HepG2 (cell line): ENCODE measurements at regions not wholly inside any gene's neighbourhood (a gene's known extent, or its start where the extent isn't known, plus 50 kb on each side); places are given as distances from the start of the nearest gene placed in this dataset.

Experiments used
- ATAC-seq: fragments of 200-7000 bp; cut with Tn5 transposase; 3 replicates; pipeline ENCODE4 v1.9.1; 2020; ENCODE audit warnings: mild to moderate bottlenecking, moderate library complexity
- BruUV-seq: library from RNA; stranded (reverse); fragments of 400-500 nt; replicated peaks from 2 replicates; lab custom pipeline; 2021; lab: Mats Ljungman, UMichigan
- CTCF ChIA-PET: fragments of 300-600 bp; formaldehyde crosslinking; extraction: SDS; loops from one replicate; lab custom pipeline; 2021; ENCODE audit warnings: low total read pairs, inconsistent platforms, low intra/inter-chr PET ratio; lab: Yijun Ruan, JAX
- POLR2A ChIA-PET: fragments of 350-600 bp; sonication (Branson Sonifier 250); formaldehyde crosslinking; loops from one replicate; lab custom pipeline; 2020; ENCODE audit warnings: antibody characterized with exemption, inconsistent platforms; lab: Yijun Ruan, JAX
- DNase-seq: peaks from one replicate; pipeline ENCODE4 v3.0.0-alpha.2; 2015; ENCODE audit warnings: low spot score
- FAIRE-seq: peaks from 3 replicates; lab custom pipeline; 2011; peaks lifted over from hg19 to GRCh38; lab: Jason Lieb, UNC
- H2AFZ ChIP-seq: one replicate; pipeline ENCODE4 v1.6.1; 2011; ENCODE audit warnings: low read length, inconsistent platforms
- H3K27ac ChIP-seq: fragments of 300-600 bp; 3 replicates; pipeline ENCODE4 v1.8.0; 2011; ENCODE audit warnings: mixed run types, mild to moderate bottlenecking, mixed read lengths, low read length, inconsistent platforms; ENCODE audit not compliant: insufficient read depth; ENCODE audit errors: extremely low read length
- H3K27me3 ChIP-seq, 2 experiments: fragments of 200-600 bp in 1 of 2; 2 replicates in 1 of 2; 3 replicates in 1 of 2; pipeline versions ENCODE4 v1.6.0 to v1.8.0; 2011; ENCODE audit warnings: low read length in 2 of 2, mild to moderate bottlenecking in 2 of 2, moderate library complexity in 2 of 2, inconsistent platforms in 1 of 2; ENCODE audit not compliant: insufficient read depth in 2 of 2, control insufficient read depth in 1 of 2
- H3K36me3 ChIP-seq, 2 experiments: fragments of 200-600 bp in 1 of 2; replicated peaks in 1 of 2; 2 replicates in 1 of 2; 3 replicates in 1 of 2; pipeline versions ENCODE4 v1.5.1 to v1.8.0; 2011; ENCODE audit warnings: low read length in 2 of 2, inconsistent platforms in 1 of 2; ENCODE audit not compliant: insufficient read depth in 2 of 2, control insufficient read depth in 1 of 2
- H3K4me1 ChIP-seq: 2 replicates; pipeline ENCODE4 v1.5.1; 2012; ENCODE audit warnings: low read length, inconsistent platforms; ENCODE audit not compliant: insufficient read depth
- H3K4me2 ChIP-seq: 2 replicates; pipeline ENCODE4 v1.6.0; 2011; ENCODE audit warnings: low read depth, low read length, inconsistent platforms
- H3K4me3 ChIP-seq, 3 experiments: fragments of 200-600 bp in 1 of 3; sonication (generic), shearing (Covaris generic) in 1 of 3; replicated peaks in 1 of 3; 2 replicates each; pipeline ENCODE4 v1.5.1; 2011 to 2016; ENCODE audit warnings: low read length in 3 of 3, inconsistent platforms in 2 of 3, low read depth in 2 of 3, mild to moderate bottlenecking in 2 of 3, control low read depth in 1 of 3, mixed read lengths in 1 of 3; ENCODE audit not compliant: insufficient read depth in 1 of 3
- H3K79me2 ChIP-seq: one replicate; pipeline ENCODE4 v1.6.1; 2011; ENCODE audit warnings: low read length, inconsistent platforms; ENCODE audit not compliant: insufficient read depth
- H3K9ac ChIP-seq: 2 replicates; pipeline ENCODE4 v1.6.0; 2011; ENCODE audit warnings: mild to moderate bottlenecking, low read depth, low read length, inconsistent platforms; ENCODE audit not compliant: insufficient read depth
- H3K9me3 ChIP-seq: 2 replicates; pipeline ENCODE4 v1.5.1; 2012; ENCODE audit warnings: mild to moderate bottlenecking, low read length
- H4K20me1 ChIP-seq: 2 replicates; pipeline ENCODE4 v1.6.0; 2011; ENCODE audit warnings: inconsistent platforms, mild to moderate bottlenecking, low read length, moderate library complexity; ENCODE audit not compliant: insufficient read depth
- AHR ChIP-seq: IDR thresholded peaks from 2 replicates; pipeline ENCODE4 v1.6.1; 2018; ENCODE audit warnings: missing genetic modification reagents, missing compliant biosample characterization
- GATA4 ChIP-seq: sonication (generic); IDR thresholded peaks from 2 replicates; pipeline ENCODE4 v1.6.1; 2016; ENCODE audit warnings: antibody characterized with exemption, low read depth, borderline replicate concordance
- JDP2 ChIP-seq: sonication (generic); formaldehyde crosslinking; IDR thresholded peaks from 2 replicates; pipeline ENCODE4 v1.8.1; 2022; ENCODE audit warnings: missing genetic modification reagents, borderline replicate concordance
- NFE2L1 ChIP-seq: sonication (generic); formaldehyde crosslinking; IDR thresholded peaks from 2 replicates; pipeline ENCODE4 v1.4.0; 2020; ENCODE audit warnings: missing genetic modification reagents, mild to moderate bottlenecking, borderline replicate concordance
- ZNF10 ChIP-seq: sonication (generic); formaldehyde crosslinking; IDR thresholded peaks from 2 replicates; pipeline ENCODE4 v1.4.0; 2020; ENCODE audit warnings: mild to moderate bottlenecking, low read depth, missing genetic modification reagents, borderline replicate concordance
- ZNF124 ChIP-seq: sonication (generic); formaldehyde crosslinking; IDR thresholded peaks from 2 replicates; pipeline ENCODE4 v1.4.0; 2020; ENCODE audit warnings: missing genetic modification reagents
- ZNF432 ChIP-seq: sonication (generic); formaldehyde crosslinking; IDR thresholded peaks from 2 replicates; pipeline ENCODE4 v1.5.0; 2020; ENCODE audit warnings: missing genetic modification reagents, mild to moderate bottlenecking, borderline replicate concordance
- ZNF841 ChIP-seq: sonication (generic); formaldehyde crosslinking; IDR thresholded peaks from 2 replicates; pipeline ENCODE4 v1.8.1; 2023; ENCODE audit warnings: missing genetic modification reagents, borderline replicate concordance
- WGBS: methylation state at CpG from one replicate; pipeline ENCODE4 v1.1.6; 2017; ENCODE audit warnings: low lambda C conversion rate; 5-methylcytosine and 5-hydroxymethylcytosine counted together
- in situ Hi-C: cut with HindIII; loops from 2 replicates; pipeline ENCODE4 v1.10.0; 2017; ENCODE audit warnings: low pct_unique_long_range_greater_than_20kb; ENCODE audit not compliant: extremely low pct_ligation_motif_present
- intact Hi-C: fragments of 100-400 bp; cut with micrococcal nuclease; formaldehyde crosslinking; loops from one replicate; pipeline ENCODE4 v1.10.0; 2022; ENCODE audit not compliant: unreplicated experiment

- Histone ChIP-seq H3K4me3 (no peak overlapping the region), H4K20me1 (no peaks in the 10 kb centered on the region), H3K4me2 (no peak overlapping the region), H3K36me3 (no peaks in the 10 kb centered on the region), H3K9ac (no peak overlapping the region), H3K9me3 (no peaks in the 10 kb centered on the region), H3K79me2 (no peaks in the 10 kb centered on the region), H3K27me3 (no peaks in the 10 kb centered on the region), H2AFZ (no peak overlapping the region), H3K27ac (no peak overlapping the region), H3K4me1 (peaks cover 13% of the 10 kb centered on the region; the same call in 1 of the 2 replicates)
- no peak for ATAC-seq
- CTCF ChIA-PET = no interaction called here
- WGBS = 29% methylated on average over 5 of the region's 5 CpGs
- intact Hi-C loops = no loop called here
- no TSS peak for BruUV-seq
- TF ChIP-seq GATA4 (no peak), ZNF10 (CRISPR knock-in tag) (no peak)
- DNase-seq = no peak
- in situ Hi-C loops = no loop called here
- no peak for FAIRE-seq
- POLR2A ChIA-PET = no interaction called here
Observed at GRCh38 chr5:152221721-152222629, 183.1 kb downstream of the NMUR2 start.

GRCh38 chr5:152218694-152219093, 186.4 kb downstream of the NMUR2 start:
- DNase-seq = peak; percentile 1
- H4K20me1 ChIP-seq = no peaks in the 10 kb centered on the region
- peaks cover 13% of the 10 kb centered on the region; the same call in 1 of the 2 replicates for H3K4me1 ChIP-seq
- in situ Hi-C loops = no loop called here
- ChIA-PET CTCF (no interaction called here), POLR2A (no interaction called here)
- no peaks in the 10 kb centered on the region for H3K36me3 ChIP-seq
- H3K79me2 ChIP-seq = no peaks in the 10 kb centered on the region
- BruUV-seq = no TSS peak
- no peak overlapping the region for H2AFZ ChIP-seq
- no peak overlapping the region for H3K4me3 ChIP-seq
- no peaks in the 10 kb centered on the region for H3K9me3 ChIP-seq
- H3K9ac ChIP-seq = no peak overlapping the region
- H3K4me2 ChIP-seq = no peak overlapping the region
- TF ChIP-seq JDP2 (CRISPR knock-in tag) (no peak), AHR (CRISPR knock-in tag) (no peak), ZNF432 (CRISPR knock-in tag) (no peak), NFE2L1 (CRISPR knock-in tag) (no peak), ZNF124 (CRISPR knock-in tag) (no peak), ZNF841 (CRISPR knock-in tag) (no peak)
- no peak overlapping the region for H3K27ac ChIP-seq
- WGBS = 5% methylated on average over 3 of the region's 3 CpGs
- no peaks in the 10 kb centered on the region for H3K27me3 ChIP-seq
- intact Hi-C loops = no loop called here
- peak; percentile 74 for ATAC-seq
- FAIRE-seq = no peak
